SK-N-SH (cell line): ENCODE measurements at regions not wholly inside any gene's neighbourhood (a gene's known extent, or its start where the extent isn't known, plus 50 kb on each side); places are given as distances from the start of the nearest gene placed in this dataset.

ENCODE experiments used
- CTCF ChIA-PET: fragments of 300-600, 350-600 bp; formaldehyde crosslinking; extraction: SDS; loops from one replicate; lab custom pipeline; 2021; lab: Yijun Ruan, JAX
- POLR2A ChIA-PET: fragments of 350-600 bp; sonication (Branson Sonifier 250); formaldehyde crosslinking; extraction: SDS; loops from one replicate; lab custom pipeline; 2020; ENCODE audit warnings: antibody characterized with exemption, inconsistent platforms; lab: Yijun Ruan, JAX
- DNase-seq: peaks from one replicate; pipeline ENCODE4 v3.0.0; 2012
- H2AFZ ChIP-seq: fragments of 200-600 bp; sonication (generic); 2 replicates; pipeline ENCODE4 v1.8.1; 2016; ENCODE audit warnings: antibody characterized with exemption, mild to moderate bottlenecking, low read depth
- H3F3A ChIP-seq: fragments of 200-600 bp; sonication (generic); replicated peaks from 2 replicates; pipeline ENCODE3; 2016; ENCODE audit warnings: antibody characterized with exemption, mild to moderate bottlenecking; ENCODE audit not compliant: insufficient read depth
- H3K27ac ChIP-seq, 2 experiments: fragments of 200-500 bp in 1 of 2; fragments of 200-600 bp in 1 of 2; sonication (Bioruptor generic) in 1 of 2; sonication (generic), shearing (Covaris generic) in 1 of 2; 2 replicates each; pipeline versions ENCODE4 v1.5.1 to v1.6.1; 2014 to 2016; ENCODE audit warnings: low read depth in 2 of 2, inconsistent platforms in 1 of 2, low read length in 1 of 2, mild to moderate bottlenecking in 1 of 2, mixed read lengths in 1 of 2
- H3K27me3 ChIP-seq: fragments of 200-600 bp; sonication (generic), shearing (Covaris generic); 2 replicates; pipeline ENCODE4 v1.6.1; 2016; ENCODE audit warnings: mixed run types; ENCODE audit not compliant: insufficient read depth
- H3K36me3 ChIP-seq, 2 experiments: fragments of 200-500 bp in 1 of 2; fragments of 200-600 bp in 1 of 2; sonication (Bioruptor generic) in 1 of 2; sonication (generic) in 1 of 2; replicated peaks in 1 of 2; 2 replicates each; pipeline versions ENCODE3 to v1.5.1; 2014 to 2016; ENCODE audit warnings: low read length in 1 of 2, mild to moderate bottlenecking in 1 of 2; ENCODE audit not compliant: insufficient read depth in 2 of 2, control insufficient read depth in 1 of 2
- H3K4me1 ChIP-seq, 2 experiments: fragments of 200-500 bp in 1 of 2; fragments of 200-600 bp in 1 of 2; sonication (Bioruptor generic) in 1 of 2; sonication (generic), shearing (Covaris generic) in 1 of 2; 2 replicates each; pipeline versions ENCODE4 v1.5.1 to v1.6.1; 2014 to 2016; ENCODE audit warnings: low read depth in 1 of 2, low read length in 1 of 2, mixed run types in 1 of 2; ENCODE audit not compliant: insufficient read depth in 2 of 2, control insufficient read depth in 1 of 2
- H3K4me2 ChIP-seq: fragments of 200-600 bp; sonication (generic), shearing (Covaris generic); 2 replicates; pipeline ENCODE4 v1.6.1; 2017; ENCODE audit warnings: mixed run types
- H3K4me3 ChIP-seq, 2 experiments: fragments of 200-500 bp in 1 of 2; fragments of 200-600 bp in 1 of 2; sonication (Bioruptor generic) in 1 of 2; sonication (generic), shearing (Covaris generic) in 1 of 2; 2 replicates each; pipeline versions ENCODE4 v1.5.1 to v1.8.1; 2014 to 2016; ENCODE audit warnings: low read depth in 2 of 2, inconsistent platforms in 1 of 2, low read length in 1 of 2, mild to moderate bottlenecking in 1 of 2, mixed read lengths in 1 of 2, moderate library complexity in 1 of 2
- H3K79me2 ChIP-seq: fragments of 200-600 bp; sonication (generic); 2 replicates; pipeline ENCODE4 v1.8.1; 2017; ENCODE audit warnings: mild to moderate bottlenecking; ENCODE audit not compliant: insufficient read depth
- H3K9ac ChIP-seq: fragments of 200-600 bp; sonication (generic); 2 replicates; pipeline ENCODE4 v1.6.1; 2017; ENCODE audit warnings: mixed run types
- H3K9me2 ChIP-seq: fragments of 200-600 bp; sonication (generic); 2 replicates; pipeline ENCODE4 v1.6.1; 2017; ENCODE audit warnings: mixed run types
- H3K9me3 ChIP-seq: fragments of 200-600 bp; sonication (generic); 2 replicates; pipeline ENCODE4 v1.6.1; 2017; ENCODE audit warnings: mixed run types, mild to moderate bottlenecking, moderate library complexity
- H4K20me1 ChIP-seq: fragments of 200-600 bp; sonication (generic); 2 replicates; pipeline ENCODE4 v1.6.1; 2017; ENCODE audit warnings: mild to moderate bottlenecking, mixed run types; ENCODE audit not compliant: insufficient read depth
- EP300 ChIP-seq, 2 experiments: IDR thresholded peaks; 2 replicates each; pipeline versions ENCODE4 v1.4.0 to v1.6.1; 2012; ENCODE audit warnings: borderline replicate concordance in 1 of 2, low read depth in 1 of 2, low read length in 1 of 2
- FOXM1 ChIP-seq: IDR thresholded peaks from 2 replicates; pipeline ENCODE4 v1.4.0; 2012; ENCODE audit warnings: low read depth, mild to moderate bottlenecking
- GATA2 ChIP-seq: sonication (generic); formaldehyde crosslinking; IDR thresholded peaks from 2 replicates; pipeline ENCODE4 v1.5.0; 2020; ENCODE audit warnings: mild to moderate bottlenecking, missing genetic modification reagents
- NFIC ChIP-seq: IDR thresholded peaks from 2 replicates; pipeline ENCODE4 v1.4.0; 2012; ENCODE audit warnings: borderline replicate concordance
- RAD21 ChIP-seq: IDR thresholded peaks from 2 replicates; pipeline ENCODE4 v1.6.1; 2012; ENCODE audit warnings: mild to moderate bottlenecking, low read length
- RFX5 ChIP-seq: IDR thresholded peaks from 2 replicates; pipeline ENCODE4 v1.6.1; 2012; ENCODE audit warnings: mild to moderate bottlenecking, improper control_type of control experiment, low read length
- SIN3A ChIP-seq: IDR thresholded peaks from 2 replicates; pipeline ENCODE4 v1.6.1; 2012; ENCODE audit warnings: low read depth, mild to moderate bottlenecking, low read length, moderate library complexity, borderline replicate concordance
- TAF1 ChIP-seq: IDR thresholded peaks from 2 replicates; pipeline ENCODE4 v1.6.1; 2012; ENCODE audit warnings: low read depth, mild to moderate bottlenecking, low read length, moderate library complexity, borderline replicate concordance
- WGBS: methylation state at CpG from one replicate; pipeline ENCODE4 v1.1.6; 2017; ENCODE audit warnings: low lambda C conversion rate; 5-methylcytosine and 5-hydroxymethylcytosine counted together
- TF ChIP-seq, protein P1 (sequence below): IDR thresholded peaks from 2 replicates; pipeline ENCODE4; 2012
- TF ChIP-seq, protein P2 (sequence below): fragments of 200-600 bp; sonication (generic); IDR thresholded peaks from 2 replicates; pipeline ENCODE4 v1.6.1; 2017; ENCODE audit warnings: antibody characterized with exemption, mild to moderate bottlenecking, moderate library complexity
- TF ChIP-seq, protein P3 (sequence below): IDR thresholded peaks from 2 replicates; pipeline ENCODE4 v1.4.0; 2012; ENCODE audit warnings: low read depth, borderline replicate concordance
- TF ChIP-seq, protein P4 (sequence below): IDR thresholded peaks from 2 replicates; pipeline ENCODE4 v1.4.0; 2012; ENCODE audit warnings: low read depth

DNA sequence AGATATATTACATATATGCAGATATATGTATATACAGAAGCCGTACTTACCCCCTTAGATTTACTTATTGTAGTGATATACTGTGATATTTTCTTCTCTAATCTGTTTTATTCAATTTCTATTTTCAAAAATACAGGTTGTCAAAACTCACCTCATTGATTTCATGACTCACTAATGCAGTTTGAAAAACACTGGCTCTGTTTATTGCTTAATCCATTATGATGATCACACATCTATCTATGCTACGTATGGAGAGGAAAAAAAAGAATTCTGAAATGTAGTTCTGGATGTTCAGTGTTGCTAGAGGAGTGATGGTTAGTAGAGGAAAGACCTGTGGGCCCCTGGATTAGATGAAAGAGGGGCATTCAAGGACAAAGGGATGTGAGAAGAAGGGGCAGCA, 121.0 kb upstream of the RPS23 start:
- Histone ChIP-seq H3K9me3 (no peaks in the 10 kb centered on the region), H3K27me3 (no peaks in the 10 kb centered on the region), H3K4me2 (no peak overlapping the region), H3K9ac (no peak overlapping the region), H2AFZ (no peak overlapping the region), H3K27ac (no peak overlapping the region), H3K36me3 (no peaks in the 10 kb centered on the region), H3K4me3 (no peak overlapping the region), H4K20me1 (no peaks in the 10 kb centered on the region), H3K9me2 (no peaks in the 10 kb centered on the region), H3F3A (peaks cover 18% of the 10 kb centered on the region), H3K4me1 (peaks cover 10 to 14% of the 10 kb centered on the region in 2 experiments; a peak in 3 of 4 replicates), H3K79me2 (no peaks in the 10 kb centered on the region)
- WGBS, result 93% methylated on average over 2 of the region's 2 CpGs
- TF ChIP-seq RAD21, result no peak
- ChIA-PET CTCF (interaction anchor here (1.0 kb wide), 2 partner anchors 19 to 249 kb away, joined by 3 read pairs; no protein-coding TSS in a partner anchor), POLR2A (no interaction called here)
- no peak for DNase-seq

DNA sequence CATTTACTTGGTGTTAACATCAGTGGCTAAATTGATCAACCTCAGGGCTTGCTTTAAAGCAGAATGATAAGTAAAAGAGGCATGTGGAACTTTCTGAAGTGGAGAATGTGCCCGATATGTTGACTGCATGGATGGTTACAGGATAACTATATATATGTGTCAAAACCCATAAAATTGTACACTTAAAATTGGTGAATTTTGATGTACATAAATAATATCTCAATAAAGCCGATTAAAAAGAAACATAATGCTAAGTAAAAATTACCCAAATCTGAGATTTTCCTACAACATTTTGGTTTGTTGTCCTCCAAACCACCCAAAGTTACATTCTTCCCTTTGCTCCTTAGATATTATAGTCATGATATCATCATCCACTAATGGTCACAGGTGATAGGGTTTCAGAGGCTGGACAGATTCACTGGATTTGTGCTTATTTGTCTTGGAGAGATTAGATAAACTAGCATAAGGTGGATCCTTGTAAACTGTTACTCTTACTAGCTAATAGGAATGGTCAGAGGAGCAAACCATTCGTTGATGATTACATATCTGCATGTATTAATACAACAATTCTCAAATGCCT, 119.7 kb upstream of the RPS23 start:
- 98% methylated on average over 3 of the region's 3 CpGs for WGBS
- H2AFZ ChIP-seq, result no peak overlapping the region
- H3K27ac ChIP-seq, result peak overlapping the region; percentile 98 to 99
- no peak overlapping the region for H3K9ac ChIP-seq
- CTCF ChIA-PET, result interaction anchor here (0.7 to 1.0 kb wide), 2 partner anchors 26 to 29 kb away, joined by 3 read pairs; no protein-coding TSS in a partner anchor
- TF ChIP-seq, protein P1, sequence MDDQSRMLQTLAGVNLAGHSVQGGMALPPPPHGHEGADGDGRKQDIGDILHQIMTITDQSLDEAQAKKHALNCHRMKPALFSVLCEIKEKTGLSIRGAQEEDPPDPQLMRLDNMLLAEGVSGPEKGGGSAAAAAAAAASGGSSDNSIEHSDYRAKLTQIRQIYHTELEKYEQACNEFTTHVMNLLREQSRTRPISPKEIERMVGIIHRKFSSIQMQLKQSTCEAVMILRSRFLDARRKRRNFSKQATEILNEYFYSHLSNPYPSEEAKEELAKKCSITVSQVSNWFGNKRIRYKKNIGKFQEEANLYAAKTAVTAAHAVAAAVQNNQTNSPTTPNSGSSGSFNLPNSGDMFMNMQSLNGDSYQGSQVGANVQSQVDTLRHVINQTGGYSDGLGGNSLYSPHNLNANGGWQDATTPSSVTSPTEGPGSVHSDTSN, result no peak
- no peak for TF ChIP-seq SIN3A
- no peak for TF ChIP-seq RFX5
- TF ChIP-seq, protein P2, sequence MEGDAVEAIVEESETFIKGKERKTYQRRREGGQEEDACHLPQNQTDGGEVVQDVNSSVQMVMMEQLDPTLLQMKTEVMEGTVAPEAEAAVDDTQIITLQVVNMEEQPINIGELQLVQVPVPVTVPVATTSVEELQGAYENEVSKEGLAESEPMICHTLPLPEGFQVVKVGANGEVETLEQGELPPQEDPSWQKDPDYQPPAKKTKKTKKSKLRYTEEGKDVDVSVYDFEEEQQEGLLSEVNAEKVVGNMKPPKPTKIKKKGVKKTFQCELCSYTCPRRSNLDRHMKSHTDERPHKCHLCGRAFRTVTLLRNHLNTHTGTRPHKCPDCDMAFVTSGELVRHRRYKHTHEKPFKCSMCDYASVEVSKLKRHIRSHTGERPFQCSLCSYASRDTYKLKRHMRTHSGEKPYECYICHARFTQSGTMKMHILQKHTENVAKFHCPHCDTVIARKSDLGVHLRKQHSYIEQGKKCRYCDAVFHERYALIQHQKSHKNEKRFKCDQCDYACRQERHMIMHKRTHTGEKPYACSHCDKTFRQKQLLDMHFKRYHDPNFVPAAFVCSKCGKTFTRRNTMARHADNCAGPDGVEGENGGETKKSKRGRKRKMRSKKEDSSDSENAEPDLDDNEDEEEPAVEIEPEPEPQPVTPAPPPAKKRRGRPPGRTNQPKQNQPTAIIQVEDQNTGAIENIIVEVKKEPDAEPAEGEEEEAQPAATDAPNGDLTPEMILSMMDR, result no peak
- TF ChIP-seq, protein P3, sequence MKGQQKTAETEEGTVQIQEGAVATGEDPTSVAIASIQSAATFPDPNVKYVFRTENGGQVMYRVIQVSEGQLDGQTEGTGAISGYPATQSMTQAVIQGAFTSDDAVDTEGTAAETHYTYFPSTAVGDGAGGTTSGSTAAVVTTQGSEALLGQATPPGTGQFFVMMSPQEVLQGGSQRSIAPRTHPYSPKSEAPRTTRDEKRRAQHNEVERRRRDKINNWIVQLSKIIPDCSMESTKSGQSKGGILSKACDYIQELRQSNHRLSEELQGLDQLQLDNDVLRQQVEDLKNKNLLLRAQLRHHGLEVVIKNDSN, result no peak
- TF ChIP-seq, protein P4, sequence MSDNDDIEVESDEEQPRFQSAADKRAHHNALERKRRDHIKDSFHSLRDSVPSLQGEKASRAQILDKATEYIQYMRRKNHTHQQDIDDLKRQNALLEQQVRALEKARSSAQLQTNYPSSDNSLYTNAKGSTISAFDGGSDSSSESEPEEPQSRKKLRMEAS, result no peak
- TF ChIP-seq GATA2 (CRISPR knock-in tag), result no peak
- no peak for TF ChIP-seq NFIC
- TF ChIP-seq FOXM1, result no peak
- TF ChIP-seq TAF1, result no peak
- no peak for TF ChIP-seq EP300 (IDR thresholded peaks at IDR 0.05; ENCODE audit: borderline replicate concordance in 1 of 2, low read depth in 1 of 2, low read length in 1 of 2)
- no peaks in the 10 kb centered on the region for H3K9me2 ChIP-seq
- DNase-seq, result no peak
- H4K20me1 ChIP-seq, result no peaks in the 10 kb centered on the region
- H3F3A ChIP-seq, result peaks cover 18% of the 10 kb centered on the region
- H3K36me3 ChIP-seq, result no peaks in the 10 kb centered on the region
- H3K9me3 ChIP-seq, result no peaks in the 10 kb centered on the region
- POLR2A ChIA-PET, result no interaction called here
- H3K27me3 ChIP-seq, result no peaks in the 10 kb centered on the region
- peak overlapping the region; percentile 13; the same call in 1 of the 2 replicates for H3K4me2 ChIP-seq
- no peak overlapping the region for H3K4me3 ChIP-seq
- H3K79me2 ChIP-seq, result no peaks in the 10 kb centered on the region
- H3K4me1 ChIP-seq, result peaks cover 10 to 14% of the 10 kb centered on the region in 2 experiments; a peak in 3 of 4 replicates
